ENCODE measurements at regions not wholly inside any gene's neighbourhood (a gene's known extent, or its start where the extent isn't known, plus 50 kb on each side); places are given as distances from the start of the nearest gene placed in this dataset.

- Histone ChIP-seq H3K27ac (no peak overlapping the region), H3K9me3 (peaks cover 0 to 4% (median 0%) of the 10 kb centered on the region in 12 donors), H3K36me3 (no peaks in the 10 kb centered on the region), H3K27me3 (peaks cover 0 to 30% (median 0%) of the 10 kb centered on the region in 9 donors), H3K4me3 (no peak overlapping the region), H3K4me1 (no peaks in the 10 kb centered on the region)
- ATAC-seq (no peak), DNase-seq (no peak)
- intact Hi-C loops (cut with DNase I): no loop called here
- TF ChIP-seq CTCF (IDR thresholded peaks at IDR 0.05) (no peak), POLR2A (IDR thresholded peaks at IDR 0.05) (no peak)
- WGBS, 4 donors: 47 to 58% (median 54%) methylated on average over 3 of the region's 3 CpGs
These were observed 851.8 kb downstream of the BRD1 start for GRCh38 chr22:48975886-48976285.

GRCh38 chr22:48975316-48975741, 852.3 kb downstream of the BRD1 start:
- 74 to 84% (median 77%) methylated on average over 12 to 13 of the region's 13 CpGs for WGBS, 4 donors
- H3K4me1 ChIP-seq: no peaks in the 10 kb centered on the region
- no peaks in the 10 kb centered on the region for H3K36me3 ChIP-seq
- ATAC-seq (no peak), DNase-seq (no peak)
- TF ChIP-seq POLR2A (IDR thresholded peaks at IDR 0.05): no peak
- TF ChIP-seq CTCF (IDR thresholded peaks at IDR 0.05): no peak
- peaks cover 0 to 8% (median 0%) of the 10 kb centered on the region in 12 donors for H3K9me3 ChIP-seq
- no peak overlapping the region for H3K27ac ChIP-seq
- H3K4me3 ChIP-seq: no peak overlapping the region
- H3K27me3 ChIP-seq: peaks cover 0 to 30% (median 0%) of the 10 kb centered on the region in 9 donors
- intact Hi-C loops (cut with DNase I): no loop called here

DNA sequence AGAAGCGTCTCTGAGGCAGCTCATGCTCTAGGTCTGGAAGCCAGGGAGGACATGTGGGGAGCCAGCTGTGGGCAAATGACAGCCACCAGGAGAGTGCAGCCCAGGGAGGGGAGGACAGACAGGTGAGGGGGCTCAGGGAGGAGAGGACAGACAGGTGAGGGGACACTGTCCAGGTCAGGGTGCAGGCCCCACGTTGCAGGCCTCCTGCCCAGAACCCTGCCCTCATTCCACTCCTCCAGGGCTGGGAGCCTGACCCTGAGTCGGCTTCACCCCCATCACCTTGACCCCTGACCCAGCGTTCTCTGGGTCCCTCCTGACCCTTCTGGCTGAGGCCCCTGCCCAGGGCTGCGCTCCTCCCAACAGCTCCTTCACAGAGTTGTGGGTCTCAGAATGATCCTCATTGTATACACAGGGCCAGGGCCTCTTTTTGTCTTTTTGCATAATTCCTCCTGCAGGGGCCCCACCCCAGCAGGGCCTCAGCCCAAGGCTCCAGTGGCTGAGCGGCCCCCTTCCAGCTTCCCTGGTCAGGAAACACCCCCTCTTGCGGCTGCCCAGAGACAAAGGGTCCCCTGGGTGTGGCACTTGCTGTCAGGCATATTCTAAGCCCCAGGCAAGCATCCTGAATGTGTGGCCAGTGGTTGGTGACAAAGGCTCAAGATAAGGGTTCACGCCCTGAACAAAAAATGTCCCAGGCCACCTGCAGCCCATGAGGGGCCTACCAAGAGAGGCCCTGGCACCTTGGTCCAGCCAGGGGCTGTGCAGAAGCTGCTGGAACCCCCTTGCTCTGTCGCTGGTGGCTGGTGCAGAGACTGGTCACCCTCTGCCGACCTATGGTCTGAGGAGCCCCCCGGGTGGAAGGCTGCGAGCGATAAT, 853.0 kb downstream of the BRD1 start:
- DNase-seq: no peak
- Histone ChIP-seq H3K9me3 (peaks cover 0 to 8% (median 0%) of the 10 kb centered on the region in 12 donors), H3K36me3 (no peaks in the 10 kb centered on the region), H3K4me1 (no peaks in the 10 kb centered on the region), H3K27ac (no peak overlapping the region), H3K4me3 (no peak overlapping the region), H3K27me3 (peaks cover 0 to 30% (median 0%) of the 10 kb centered on the region in 9 donors)
- no peak for TF ChIP-seq POLR2A (IDR thresholded peaks at IDR 0.05)
- no peak for TF ChIP-seq CTCF (IDR thresholded peaks at IDR 0.05)
- intact Hi-C loops (cut with DNase I): no loop called here
- ATAC-seq: peak in 2 of 4 donors; percentile 22 to 36
- WGBS, 4 donors: 56 to 71% (median 68%) methylated on average over 9 to 13 of the region's 13 CpGs

- no peaks in the 10 kb centered on the region for H3K36me3 ChIP-seq
- ATAC-seq (no peak), DNase-seq (no peak)
- H3K9me3 ChIP-seq: peaks cover 0 to 4% (median 0%) of the 10 kb centered on the region in 12 donors
- WGBS, 4 donors: 54 to 67% (median 63%) methylated on average over 6 to 8 of the region's 8 CpGs
- intact Hi-C loops (cut with DNase I): no loop called here
- H3K27ac ChIP-seq: no peak overlapping the region
- TF ChIP-seq CTCF (IDR thresholded peaks at IDR 0.05) (no peak), POLR2A (IDR thresholded peaks at IDR 0.05) (no peak)
- no peak overlapping the region for H3K4me3 ChIP-seq
- no peaks in the 10 kb centered on the region for H3K4me1 ChIP-seq
- H3K27me3 ChIP-seq: peaks cover 0 to 31% (median 3%) of the 10 kb centered on the region in 9 donors
These were observed 854.0 kb downstream of the BRD1 start for GRCh38 chr22:48973694-48974041.

All from heart left ventricle (tissue), 16 donors.